Erythroblast (primary cell): ENCODE measurements at regions not wholly inside any gene's neighbourhood (a gene's known extent, or its start where the extent isn't known, plus 50 kb on each side); places are given as distances from the start of the nearest gene placed in this dataset.

ENCODE experiments used
- GATA1 ChIP-seq: IDR thresholded peaks from 2 replicates; pipeline ENCODE4 v1.6.1; 2011; ENCODE audit warnings: low read depth, mild to moderate bottlenecking, control low read depth, low read length, moderate library complexity
- POLR2A ChIP-seq: IDR thresholded peaks from 2 replicates; pipeline ENCODE4 v1.6.1; 2011; ENCODE audit warnings: mild to moderate bottlenecking, low read length

DNA sequence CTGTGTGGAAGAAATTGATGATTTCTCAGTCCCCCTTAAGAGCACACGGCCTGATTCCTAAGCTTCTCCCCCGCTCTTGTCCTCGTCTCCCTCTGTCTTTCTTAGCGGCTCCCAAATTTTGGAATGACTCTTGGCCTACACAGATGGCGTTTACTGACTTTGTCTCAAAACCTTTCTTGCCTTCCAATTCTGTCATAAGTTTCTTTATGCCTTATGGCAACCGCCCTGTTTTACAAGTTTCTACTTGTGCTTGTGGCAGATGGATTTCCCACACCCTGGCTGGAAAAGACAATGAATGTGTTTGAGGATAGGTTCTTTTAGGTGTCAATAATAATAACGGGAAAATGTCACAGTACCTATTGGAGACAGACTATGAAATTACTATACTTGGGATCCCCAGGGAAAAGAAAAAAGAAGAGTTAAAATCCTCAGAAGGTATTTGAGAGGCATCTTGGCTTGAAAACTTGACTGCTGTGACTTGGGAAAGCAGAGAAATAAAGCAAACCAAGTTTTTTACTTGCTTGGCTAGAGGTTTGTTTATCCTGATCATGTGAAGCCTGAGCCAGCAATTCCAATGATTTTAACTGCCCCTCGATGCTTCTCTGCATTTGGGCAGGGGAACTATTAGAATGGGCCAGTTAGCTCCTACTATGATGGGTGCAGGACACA lies 276.4 kb downstream of the HRH4 start:
- TF ChIP-seq POLR2A = no peak
- TF ChIP-seq GATA1 = no peak
